GM19043 (cell line): ENCODE measurements at regions not wholly inside any gene's neighbourhood (a gene's known extent, or its start where the extent isn't known, plus 50 kb on each side); places are given as distances from the start of the nearest gene placed in this dataset.
"Not testable (repeated sequence)": the region's sequence is repeated elsewhere in the genome, so short reads cannot be mapped to it uniquely, and the experiment has no call there.

ENCODE experiments used
- ATAC-seq: cut with Tn5 transposase; IDR thresholded peaks from one replicate; pipeline ENCODE4 v1.9.1; 2021; ENCODE audit warnings: low read depth; ENCODE audit not compliant: unreplicated experiment

- no peak for ATAC-seq
Observed at GRCh38 chr18:10239991-10240634, 214.3 kb upstream of the APCDD1 start.

- ATAC-seq, result no peak
Observed at GRCh38 chr18:10240973-10241372, 213.5 kb upstream of the APCDD1 start.

- no peak for ATAC-seq
Observed at GRCh38 chr18:10241579-10241978, 212.9 kb upstream of the APCDD1 start.

- no peak for ATAC-seq
Observed at GRCh38 chr18:10242936-10243680, 211.3 kb upstream of the APCDD1 start.

GRCh38 chr18:10244341-10244740 lies 210.1 kb upstream of the APCDD1 start:
- no peak for ATAC-seq

GRCh38 chr18:10245031-10245845 lies 209.2 kb upstream of the APCDD1 start:
- ATAC-seq, result no peak

- no peak for ATAC-seq
Observed at GRCh38 chr18:10245846-10246175, 208.6 kb upstream of the APCDD1 start.

- ATAC-seq, result no peak
Observed at GRCh38 chr18:10247021-10247741, 207.3 kb upstream of the APCDD1 start.

- ATAC-seq, result no peak
Observed at GRCh38 chr18:10247742-10248082, 206.7 kb upstream of the APCDD1 start.

- ATAC-seq, result no peak
Observed at GRCh38 chr18:10248738-10249137, 205.7 kb upstream of the APCDD1 start.

GRCh38 chr18:10249270-10249669 lies 205.2 kb upstream of the APCDD1 start:
- ATAC-seq, result no peak

GRCh38 chr18:10249801-10250200 lies 204.6 kb upstream of the APCDD1 start:
- ATAC-seq, result no peak

- no peak for ATAC-seq
Observed at GRCh38 chr18:10252494-10252893, 201.9 kb upstream of the APCDD1 start.

- ATAC-seq, result no peak
Observed at GRCh38 chr18:10252952-10253705, 201.3 kb upstream of the APCDD1 start.

- not testable (repeated sequence) for ATAC-seq
Observed at GRCh38 chr18:10256276-10256675, 198.2 kb upstream of the APCDD1 start.

GRCh38 chr18:10258836-10259474 lies 195.5 kb upstream of the APCDD1 start:
- ATAC-seq, result no peak

GRCh38 chr18:10259901-10260300 lies 194.5 kb upstream of the APCDD1 start:
- ATAC-seq, result no peak

GRCh38 chr18:10261344-10262276 lies 192.8 kb upstream of the APCDD1 start:
- ATAC-seq, result no peak

- ATAC-seq, result no peak
Observed at GRCh38 chr18:10262566-10262965, 191.9 kb upstream of the APCDD1 start.
